CD14-positive monocyte (primary cell): ENCODE measurements at regions not wholly inside any gene's neighbourhood (a gene's known extent, or its start where the extent isn't known, plus 50 kb on each side); places are given as distances from the start of the nearest gene placed in this dataset.
A peak's percentile ranks its signal among the peaks of the same experiment; 100 is the strongest.

Experiments used
- DNase-seq, 3 donors: peaks; one replicate each; pipeline ENCODE4 v3.0.0-alpha.2; 2011 to 2022
- H2AFZ ChIP-seq: 2 replicates; pipeline ENCODE4 v1.6.0; 2012; ENCODE audit warnings: mild to moderate bottlenecking, low read depth, low read length, inconsistent platforms; ENCODE audit not compliant: insufficient read depth, poor library complexity, severe bottlenecking
- H3K27ac ChIP-seq, 2 donors: 1 replicate in 1 of 2; 2 replicates in 1 of 2; pipeline ENCODE4 v1.5.1; 2012 to 2013; ENCODE audit warnings: low read length in 2 of 2, control low read depth in 1 of 2, inconsistent platforms in 1 of 2, low read depth in 1 of 2, mild to moderate bottlenecking in 1 of 2
- H3K27me3 ChIP-seq, 2 donors: one replicate each; pipeline versions ENCODE4 v1.6.0 to v1.6.1; 2011 to 2013; ENCODE audit warnings: low read length in 2 of 2; ENCODE audit not compliant: control insufficient read depth in 2 of 2, insufficient read depth in 2 of 2
- H3K36me3 ChIP-seq, 2 donors: replicated peaks in 1 of 2; 1 replicate in 1 of 2; 2 replicates in 1 of 2; pipeline versions ENCODE4 v1.5.1 to v1.6.1; 2012 to 2013; ENCODE audit warnings: low read length in 2 of 2, control low read depth in 1 of 2, inconsistent platforms in 1 of 2, mild to moderate bottlenecking in 1 of 2; ENCODE audit not compliant: insufficient read depth in 2 of 2, control insufficient read depth in 1 of 2
- H3K4me1 ChIP-seq, 2 donors: 1 replicate in 1 of 2; 2 replicates in 1 of 2; pipeline versions ENCODE4 v1.5.1 to v1.6.1; 2012 to 2013; ENCODE audit warnings: low read length in 2 of 2, control low read depth in 1 of 2, inconsistent platforms in 1 of 2, mild to moderate bottlenecking in 1 of 2, moderate library complexity in 1 of 2; ENCODE audit not compliant: insufficient read depth in 2 of 2, control insufficient read depth in 1 of 2
- H3K4me2 ChIP-seq: replicated peaks from 2 replicates; pipeline ENCODE3; 2012; ENCODE audit warnings: low read length, moderate library complexity, mild to moderate bottlenecking; ENCODE audit not compliant: poor library complexity, severe bottlenecking; ENCODE audit errors: extremely low read depth
- H3K4me3 ChIP-seq, 3 experiments: fragments of 200-600 bp in 1 of 3; sonication (generic) in 1 of 3; replicated peaks in 1 of 3; 1 replicate in 2 of 3; 2 replicates in 1 of 3; pipeline ENCODE4 v1.5.1; 2011 to 2013; ENCODE audit warnings: low read length in 3 of 3, mild to moderate bottlenecking in 3 of 3, control low read depth in 2 of 3, low read depth in 2 of 3, inconsistent platforms in 1 of 3, moderate library complexity in 1 of 3
- H3K79me2 ChIP-seq: 2 replicates; pipeline ENCODE4 v1.6.0; 2012; ENCODE audit warnings: mild to moderate bottlenecking, control low read depth, inconsistent platforms, low read length, moderate library complexity; ENCODE audit not compliant: insufficient read depth
- H3K9ac ChIP-seq: 2 replicates; pipeline ENCODE4 v1.6.0; 2017; ENCODE audit warnings: low read length, mild to moderate bottlenecking; ENCODE audit not compliant: insufficient read depth, poor library complexity, severe bottlenecking
- H3K9me3 ChIP-seq, 2 donors: replicated peaks in 1 of 2; 1 replicate in 1 of 2; 2 replicates in 1 of 2; pipeline versions ENCODE4 v1.5.1 to v1.6.1; 2012 to 2013; ENCODE audit warnings: low read length in 2 of 2, control low read depth in 1 of 2; ENCODE audit not compliant: control insufficient read depth in 1 of 2, insufficient read depth in 1 of 2
- H4K20me1 ChIP-seq: 2 replicates; pipeline ENCODE4 v1.6.0; 2012; ENCODE audit warnings: mild to moderate bottlenecking, low read length, control low read depth, moderate library complexity; ENCODE audit not compliant: insufficient read depth
- H3K27ac Mint-ChIP-seq, 7 donors: one replicate each; pipeline ENCODE4 v1.8.0; 2020; ENCODE audit warnings: mild to moderate bottlenecking in 7 of 7, mixed read lengths in 7 of 7, moderate library complexity in 6 of 7, inconsistent platforms in 2 of 7
- H3K27me3 Mint-ChIP-seq, 3 donors: one replicate each; pipeline ENCODE4 v1.8.0; 2021 to 2022; ENCODE audit warnings: low read depth in 3 of 3, mild to moderate bottlenecking in 3 of 3, mixed read lengths in 3 of 3, moderate library complexity in 3 of 3, inconsistent platforms in 1 of 3
- H3K36me3 Mint-ChIP-seq, 2 donors: one replicate each; pipeline ENCODE4 v1.8.0; 2020; ENCODE audit warnings: mixed read lengths in 2 of 2, inconsistent platforms in 1 of 2, mild to moderate bottlenecking in 1 of 2
- H3K4me1 Mint-ChIP-seq: one replicate; pipeline ENCODE4 v1.8.0; 2020; ENCODE audit warnings: mild to moderate bottlenecking, mixed read lengths
- H3K4me3 Mint-ChIP-seq, 2 donors: one replicate each; pipeline ENCODE4 v1.8.0; 2020; ENCODE audit warnings: mild to moderate bottlenecking in 2 of 2, mixed read lengths in 2 of 2, moderate library complexity in 1 of 2
- H3K9me3 Mint-ChIP-seq, 7 donors: one replicate each; pipeline ENCODE4 v1.8.0; 2020 to 2022; ENCODE audit warnings: mixed read lengths in 7 of 7, mild to moderate bottlenecking in 6 of 7, moderate library complexity in 6 of 7, inconsistent platforms in 2 of 7
- WGBS: methylation state at CpG from one replicate; pipeline ENCODE4 v1.1.5; 2013; ENCODE audit warnings: missing lambda C conversion rate; ENCODE audit not compliant: insufficient coverage; 5-methylcytosine and 5-hydroxymethylcytosine counted together
- intact Hi-C, 2 donors: fragments of 100-400 bp; cut with micrococcal nuclease; formaldehyde crosslinking; loops; one replicate each; pipeline versions ENCODE4 v1.15.0 to v1.15.1; 2023
- TF ChIP-seq, protein P1 (sequence below): fragments of 200-600 bp; IDR thresholded peaks from one replicate; pipeline ENCODE4 v1.8.0; 2022; ENCODE audit warnings: antibody characterized with exemption, mild to moderate bottlenecking

DNA sequence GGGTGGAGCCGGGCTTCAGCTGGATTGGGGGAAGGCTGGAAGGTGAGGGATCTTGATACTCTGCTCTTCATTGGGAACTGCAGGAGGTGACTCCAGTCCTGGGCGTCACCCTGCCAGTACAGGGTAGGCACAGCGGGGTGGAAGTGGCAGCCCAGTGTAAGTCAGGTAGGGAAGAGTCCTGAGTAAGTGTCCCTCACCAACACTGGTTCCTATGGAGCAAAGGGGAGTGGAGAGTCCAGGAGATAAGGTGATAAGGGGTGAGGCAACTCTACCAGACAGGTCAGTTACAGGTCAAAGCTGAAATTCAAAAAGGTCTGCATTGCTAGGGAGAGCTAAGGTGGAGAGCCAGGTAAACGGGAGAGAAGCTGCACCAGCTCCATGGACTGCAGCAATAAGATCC, 145.6 kb upstream of the NFE2L3 start:
- H3K4me1 ChIP-seq: no peaks in the 10 kb centered on the region
- Mint-ChIP-seq H3K27ac (no peak overlapping the region), H3K4me3 (peak overlapping the region in 1 of 2 donors; percentile 33), H3K27me3 (peaks cover 22 to 43% (median 34%) of the 10 kb centered on the region in 3 donors), H3K9me3 (peaks cover 0 to 6% (median 0%) of the 10 kb centered on the region in 7 donors), H3K4me1 (peaks cover 4% of the 10 kb centered on the region), H3K36me3 (no peaks in the 10 kb centered on the region)
- 89% methylated on average over 3 of the region's 4 CpGs for WGBS
- DNase-seq: no peak
- no peak overlapping the region for H2AFZ ChIP-seq
- H3K27me3 ChIP-seq: peaks cover 15 to 17% of the 10 kb centered on the region in 2 donors
- no peaks in the 10 kb centered on the region for H4K20me1 ChIP-seq
- H3K4me2 ChIP-seq: no peak overlapping the region
- H3K4me3 ChIP-seq: no peak overlapping the region
- no peak overlapping the region for H3K27ac ChIP-seq
- intact Hi-C loops: no loop called here
- TF ChIP-seq, protein P1, sequence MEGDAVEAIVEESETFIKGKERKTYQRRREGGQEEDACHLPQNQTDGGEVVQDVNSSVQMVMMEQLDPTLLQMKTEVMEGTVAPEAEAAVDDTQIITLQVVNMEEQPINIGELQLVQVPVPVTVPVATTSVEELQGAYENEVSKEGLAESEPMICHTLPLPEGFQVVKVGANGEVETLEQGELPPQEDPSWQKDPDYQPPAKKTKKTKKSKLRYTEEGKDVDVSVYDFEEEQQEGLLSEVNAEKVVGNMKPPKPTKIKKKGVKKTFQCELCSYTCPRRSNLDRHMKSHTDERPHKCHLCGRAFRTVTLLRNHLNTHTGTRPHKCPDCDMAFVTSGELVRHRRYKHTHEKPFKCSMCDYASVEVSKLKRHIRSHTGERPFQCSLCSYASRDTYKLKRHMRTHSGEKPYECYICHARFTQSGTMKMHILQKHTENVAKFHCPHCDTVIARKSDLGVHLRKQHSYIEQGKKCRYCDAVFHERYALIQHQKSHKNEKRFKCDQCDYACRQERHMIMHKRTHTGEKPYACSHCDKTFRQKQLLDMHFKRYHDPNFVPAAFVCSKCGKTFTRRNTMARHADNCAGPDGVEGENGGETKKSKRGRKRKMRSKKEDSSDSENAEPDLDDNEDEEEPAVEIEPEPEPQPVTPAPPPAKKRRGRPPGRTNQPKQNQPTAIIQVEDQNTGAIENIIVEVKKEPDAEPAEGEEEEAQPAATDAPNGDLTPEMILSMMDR: no peak
- no peaks in the 10 kb centered on the region for H3K9me3 ChIP-seq
- H3K79me2 ChIP-seq: no peaks in the 10 kb centered on the region
- H3K9ac ChIP-seq: no peak overlapping the region
- H3K36me3 ChIP-seq: no peaks in the 10 kb centered on the region

DNA sequence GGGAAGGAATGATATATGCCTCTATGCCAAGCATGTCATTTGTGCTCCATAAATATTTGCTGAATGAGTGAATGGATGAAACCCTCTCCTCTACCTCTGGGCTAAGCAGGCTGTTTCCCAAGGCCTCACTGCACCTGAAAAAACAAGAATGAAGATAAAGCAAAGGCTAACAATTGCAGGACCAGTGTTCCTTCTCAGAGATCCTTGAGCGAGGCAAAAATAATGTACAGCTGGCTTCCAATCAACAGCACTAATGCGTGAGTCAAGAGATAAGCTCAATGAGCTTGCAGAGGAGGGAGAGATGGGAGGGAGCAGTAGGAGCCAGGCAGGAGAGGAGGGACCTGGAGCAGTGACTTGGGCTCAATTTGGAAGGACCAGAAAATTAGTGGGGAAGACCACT, 144.5 kb upstream of the NFE2L3 start:
- H3K36me3 Mint-ChIP-seq: no peaks in the 10 kb centered on the region
- Histone ChIP-seq H3K36me3 (no peaks in the 10 kb centered on the region), H2AFZ (no peak overlapping the region), H3K4me2 (no peak overlapping the region), H3K4me1 (no peaks in the 10 kb centered on the region), H3K9ac (no peak overlapping the region), H3K27ac (no peak overlapping the region), H3K4me3 (no peak overlapping the region), H3K79me2 (no peaks in the 10 kb centered on the region), H3K27me3 (peaks cover 17 to 21% of the 10 kb centered on the region in 2 donors), H4K20me1 (no peaks in the 10 kb centered on the region), H3K9me3 (no peaks in the 10 kb centered on the region)
- TF ChIP-seq, protein P1: no peak
- intact Hi-C loops: no loop called here
- H3K4me1 Mint-ChIP-seq: peaks cover 4% of the 10 kb centered on the region
- H3K27ac Mint-ChIP-seq: no peak overlapping the region
- 91% methylated on average over 2 of the region's 2 CpGs for WGBS
- H3K27me3 Mint-ChIP-seq: peaks cover 22 to 52% (median 40%) of the 10 kb centered on the region in 3 donors
- H3K9me3 Mint-ChIP-seq: peaks cover 0 to 4% (median 0%) of the 10 kb centered on the region in 7 donors
- H3K4me3 Mint-ChIP-seq: no peak overlapping the region
- DNase-seq: no peak
